Activated CD8-positive, alpha-beta T cell treated with anti-CD3 and anti-CD28 coated beads, Interleukin-2, amount 10 ng/mL, durations not matched to agents 7 days and 5 days (primary cell): ENCODE measurements at regions not wholly inside any gene's neighbourhood (a gene's known extent, or its start where the extent isn't known, plus 50 kb on each side); places are given as distances from the start of the nearest gene placed in this dataset.
"Not testable (repeated sequence)": the region's sequence is repeated elsewhere in the genome, so short reads cannot be mapped to it uniquely, and the experiment has no call there.

ENCODE experiments used
- ATAC-seq: fragments of 150-1000 bp; cut with Tn5 transposase; one replicate; pipeline ENCODE4 v1.10.0; 2021; ENCODE audit warnings: moderate library complexity
- CTCF ChIA-PET: fragments of 350-600 bp; sonication (Branson Sonifier 250); formaldehyde crosslinking; loops from one replicate; lab custom pipeline; 2021; ENCODE audit warnings: antibody characterized with exemption; lab: Charles Lee
- POLR2A ChIA-PET: fragments of 350-600 bp; sonication (Branson Sonifier 250); formaldehyde crosslinking; loops from one replicate; lab custom pipeline; 2021; ENCODE audit warnings: antibody characterized with exemption; lab: Charles Lee
- DNase-seq: peaks from one replicate; pipeline ENCODE4 v3.0.0-alpha.2; 2020
- H3K27ac Mint-ChIP-seq: one replicate; pipeline ENCODE4 v1.8.0; 2021; ENCODE audit warnings: mild to moderate bottlenecking, mixed read lengths
- H3K27me3 Mint-ChIP-seq: one replicate; pipeline ENCODE4 v1.8.0; 2021; ENCODE audit warnings: low read depth, mixed read lengths
- H3K36me3 Mint-ChIP-seq: one replicate; pipeline ENCODE4 v1.8.0; 2021; ENCODE audit warnings: low read depth, mixed read lengths
- H3K4me1 Mint-ChIP-seq: one replicate; pipeline ENCODE4 v1.8.0; 2021; ENCODE audit warnings: low read depth, mixed read lengths
- H3K4me3 Mint-ChIP-seq: one replicate; pipeline ENCODE4 v1.8.0; 2021; ENCODE audit warnings: mild to moderate bottlenecking, mixed read lengths
- H3K9me3 Mint-ChIP-seq: one replicate; pipeline ENCODE4 v1.8.0; 2022; ENCODE audit warnings: mixed read lengths; ENCODE audit not compliant: insufficient read depth

DNA sequence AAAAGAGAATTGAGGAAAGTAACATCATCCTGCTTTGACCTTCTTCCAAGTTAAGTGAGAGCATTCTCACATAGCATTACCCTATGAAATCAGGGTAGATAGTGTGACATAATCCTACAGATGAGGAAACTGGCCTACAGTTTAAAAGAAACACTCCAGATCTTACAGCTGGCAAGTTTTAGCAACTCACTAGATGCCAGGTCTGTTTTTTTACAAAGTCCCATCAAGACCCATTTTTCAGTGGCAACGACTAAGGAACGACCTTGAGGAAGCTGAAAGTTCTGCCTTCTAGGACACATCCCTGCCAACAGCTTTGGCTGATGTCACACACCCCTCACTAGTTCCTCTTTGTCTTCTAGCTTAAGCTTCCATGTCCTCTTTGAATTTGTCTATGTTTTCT is 92.7 kb downstream of the ATP6V0E2 start:
- H3K9me3 Mint-ChIP-seq, H3K27me3 Mint-ChIP-seq, H3K36me3 Mint-ChIP-seq, DNase-seq, H3K27ac Mint-ChIP-seq, CTCF ChIA-PET, ATAC-seq, POLR2A ChIA-PET, H3K4me3 Mint-ChIP-seq: not testable (repeated sequence)
- peaks cover 13% of the 10 kb centered on the region for H3K4me1 Mint-ChIP-seq

DNA sequence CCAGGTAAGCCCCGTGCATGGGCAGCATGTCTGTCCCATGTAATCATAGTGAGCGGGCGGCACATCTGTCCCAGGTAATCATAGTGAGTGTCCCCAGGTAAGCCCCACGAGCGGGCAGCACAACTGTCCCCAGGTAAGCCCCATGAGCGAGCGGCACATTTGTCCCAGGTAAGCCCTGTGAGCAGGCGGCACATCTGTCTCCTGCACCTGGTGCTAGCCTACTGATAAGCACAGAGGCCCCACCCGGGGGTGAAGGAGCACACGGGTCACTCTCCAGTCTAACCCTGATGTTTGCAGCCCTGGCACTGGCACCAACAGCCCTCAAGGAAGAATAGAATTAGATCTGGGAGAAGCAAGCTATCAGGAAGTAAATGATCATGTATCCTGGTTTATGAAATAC is 99.2 kb downstream of the ATP6V0E2 start:
- H3K27ac Mint-ChIP-seq, ATAC-seq, H3K4me1 Mint-ChIP-seq, H3K27me3 Mint-ChIP-seq, H3K4me3 Mint-ChIP-seq, CTCF ChIA-PET, POLR2A ChIA-PET, H3K36me3 Mint-ChIP-seq, H3K9me3 Mint-ChIP-seq, DNase-seq: not testable (repeated sequence)

DNA sequence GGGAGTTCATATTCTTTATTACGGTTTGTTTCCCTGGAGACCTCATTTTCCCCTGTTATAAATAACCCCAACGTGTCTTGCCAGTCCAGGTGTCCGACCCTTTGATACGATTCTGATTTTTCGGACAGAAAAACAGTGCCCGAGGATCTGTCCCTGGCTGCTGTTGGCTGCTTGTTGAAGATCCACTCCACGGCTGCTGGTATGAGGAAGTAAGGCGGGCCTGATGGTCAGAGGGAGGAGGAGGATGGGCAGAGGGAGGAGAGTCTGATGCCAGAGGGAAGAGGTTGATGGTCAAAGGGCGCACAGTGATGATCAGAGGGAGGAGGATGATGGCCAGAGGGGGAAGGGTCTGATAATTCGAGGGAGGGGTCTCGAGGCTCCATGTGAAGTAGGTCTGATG is 99.9 kb downstream of the ATP6V0E2 start:
- H3K9me3 Mint-ChIP-seq, DNase-seq, H3K4me3 Mint-ChIP-seq, H3K27ac Mint-ChIP-seq, H3K27me3 Mint-ChIP-seq, CTCF ChIA-PET, H3K4me1 Mint-ChIP-seq, ATAC-seq, H3K36me3 Mint-ChIP-seq, POLR2A ChIA-PET: not testable (repeated sequence)

DNA sequence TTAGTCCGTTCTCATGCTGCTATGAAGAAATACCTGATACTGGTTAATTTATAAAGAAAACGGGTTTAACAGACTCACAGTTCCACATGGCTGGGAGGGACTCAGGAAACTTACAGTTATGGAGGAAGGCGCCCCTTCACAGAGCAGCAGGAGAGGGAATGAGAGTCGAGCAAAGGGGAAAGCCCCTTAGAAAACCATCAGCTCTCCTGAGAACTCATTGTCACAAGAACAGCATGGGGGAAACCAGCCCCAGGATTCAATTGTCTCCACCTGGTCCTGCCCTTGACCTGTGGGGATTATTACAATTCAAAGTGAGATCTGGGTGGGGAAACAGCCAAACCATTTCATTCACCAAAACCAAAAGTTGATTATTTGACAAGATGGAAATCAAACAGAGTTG is 101.8 kb downstream of the ATP6V0E2 start:
- H3K27ac Mint-ChIP-seq, CTCF ChIA-PET, DNase-seq, POLR2A ChIA-PET, ATAC-seq, H3K4me3 Mint-ChIP-seq, H3K4me1 Mint-ChIP-seq, H3K9me3 Mint-ChIP-seq, H3K36me3 Mint-ChIP-seq: not testable (repeated sequence)
- peaks cover 17% of the 10 kb centered on the region for H3K27me3 Mint-ChIP-seq

DNA sequence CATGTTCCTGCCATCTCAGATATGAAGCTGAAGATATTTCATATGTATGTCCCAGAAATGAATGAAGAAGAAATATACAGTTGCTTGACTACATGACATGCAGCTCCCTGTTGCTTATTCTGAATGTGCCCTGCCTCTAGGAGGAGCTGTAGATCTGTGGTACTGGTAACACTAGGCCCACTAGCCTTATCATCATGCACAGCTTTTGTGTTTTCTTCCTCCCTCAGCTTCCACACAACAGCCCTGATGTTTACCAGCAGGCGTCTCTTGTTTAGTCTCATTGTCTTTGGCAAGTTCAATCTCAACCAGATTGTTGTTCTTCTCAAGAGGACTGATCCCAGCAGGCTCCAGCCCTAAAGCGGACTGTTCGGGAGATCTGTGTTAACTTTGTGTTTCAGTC is 104.8 kb downstream of the ATP6V0E2 start:
- ATAC-seq, H3K4me3 Mint-ChIP-seq, H3K36me3 Mint-ChIP-seq, POLR2A ChIA-PET, CTCF ChIA-PET, DNase-seq, H3K27ac Mint-ChIP-seq, H3K9me3 Mint-ChIP-seq, H3K4me1 Mint-ChIP-seq: not testable (repeated sequence)
- H3K27me3 Mint-ChIP-seq, result peaks cover 19% of the 10 kb centered on the region

DNA sequence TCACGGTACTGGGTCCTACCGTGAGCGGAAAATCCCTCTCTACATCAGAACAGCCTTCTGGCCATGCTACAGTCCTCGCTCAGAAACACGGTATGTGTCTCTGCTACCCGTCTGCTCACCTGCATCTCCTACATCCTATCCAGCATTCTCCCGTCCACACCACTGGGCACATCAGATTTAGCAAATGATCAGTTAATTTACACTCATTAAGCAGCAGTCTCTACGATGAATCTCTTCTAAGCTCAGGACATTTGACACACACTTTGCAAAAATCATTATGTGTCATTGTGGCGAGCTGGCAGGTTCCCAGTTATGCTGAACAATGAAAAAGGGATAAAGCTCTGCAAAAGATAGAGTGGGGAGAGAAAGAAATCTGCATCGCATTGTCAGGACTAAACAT is 105.2 kb downstream of the ATP6V0E2 start:
- H3K4me1 Mint-ChIP-seq, ATAC-seq, H3K27ac Mint-ChIP-seq, DNase-seq, H3K9me3 Mint-ChIP-seq, CTCF ChIA-PET, H3K36me3 Mint-ChIP-seq, H3K4me3 Mint-ChIP-seq, POLR2A ChIA-PET: not testable (repeated sequence)
- peaks cover 20% of the 10 kb centered on the region for H3K27me3 Mint-ChIP-seq

DNA sequence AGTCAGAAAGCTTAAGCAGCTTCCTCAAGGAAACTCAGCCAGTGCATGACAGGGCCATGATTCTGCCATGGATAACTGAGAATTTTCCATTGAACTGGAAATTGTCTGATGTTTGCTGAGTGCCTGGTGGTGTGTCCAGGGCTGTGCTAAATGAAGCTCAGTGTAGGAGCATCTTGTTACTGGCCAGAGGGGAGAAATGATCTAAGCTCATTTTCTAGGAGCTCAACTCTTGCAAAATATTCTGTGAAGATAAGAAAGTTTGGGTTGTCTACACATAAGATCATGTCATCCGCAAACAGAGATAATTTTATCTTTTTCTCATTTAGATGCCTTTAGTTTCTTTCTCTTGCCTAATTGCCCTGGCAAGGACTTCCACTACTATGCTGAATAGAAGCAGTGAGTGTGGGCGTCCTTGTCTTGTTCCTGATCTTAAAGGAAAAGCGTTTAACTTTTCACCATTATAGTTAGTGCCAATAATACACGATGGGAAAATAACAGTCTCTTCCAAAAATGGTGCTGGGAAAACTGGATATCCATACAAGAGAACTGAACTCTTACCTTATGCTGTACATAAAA is 108.9 kb downstream of the ATP6V0E2 start:
- H3K4me1 Mint-ChIP-seq, POLR2A ChIA-PET, H3K4me3 Mint-ChIP-seq, DNase-seq, H3K9me3 Mint-ChIP-seq, ATAC-seq, H3K36me3 Mint-ChIP-seq, H3K27ac Mint-ChIP-seq, CTCF ChIA-PET: not testable (repeated sequence)
- H3K27me3 Mint-ChIP-seq, result peaks cover 15% of the 10 kb centered on the region

DNA sequence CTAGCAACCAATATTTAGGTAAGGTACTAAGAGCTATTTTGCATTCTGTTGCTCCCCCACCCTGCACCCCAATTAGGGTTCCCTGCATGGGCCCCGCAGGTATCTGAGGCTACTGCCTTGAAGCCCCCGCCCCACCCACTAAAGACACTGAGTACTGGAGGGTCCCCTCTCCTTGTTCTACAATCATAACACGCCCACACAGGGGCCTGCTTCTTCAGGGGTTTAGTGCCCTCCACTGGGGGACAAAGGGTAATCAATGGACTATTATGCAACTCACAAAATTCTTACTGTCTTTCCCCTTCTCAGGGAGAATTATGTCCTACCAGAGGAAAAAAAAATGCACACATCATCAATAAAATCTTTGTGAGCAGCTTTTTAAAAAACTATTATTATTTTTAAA is 113.1 kb downstream of the ATP6V0E2 start:
- CTCF ChIA-PET, H3K4me1 Mint-ChIP-seq, POLR2A ChIA-PET, ATAC-seq, H3K27ac Mint-ChIP-seq, H3K4me3 Mint-ChIP-seq, DNase-seq, H3K36me3 Mint-ChIP-seq, H3K9me3 Mint-ChIP-seq: not testable (repeated sequence)
- H3K27me3 Mint-ChIP-seq, result peaks cover 11% of the 10 kb centered on the region

DNA sequence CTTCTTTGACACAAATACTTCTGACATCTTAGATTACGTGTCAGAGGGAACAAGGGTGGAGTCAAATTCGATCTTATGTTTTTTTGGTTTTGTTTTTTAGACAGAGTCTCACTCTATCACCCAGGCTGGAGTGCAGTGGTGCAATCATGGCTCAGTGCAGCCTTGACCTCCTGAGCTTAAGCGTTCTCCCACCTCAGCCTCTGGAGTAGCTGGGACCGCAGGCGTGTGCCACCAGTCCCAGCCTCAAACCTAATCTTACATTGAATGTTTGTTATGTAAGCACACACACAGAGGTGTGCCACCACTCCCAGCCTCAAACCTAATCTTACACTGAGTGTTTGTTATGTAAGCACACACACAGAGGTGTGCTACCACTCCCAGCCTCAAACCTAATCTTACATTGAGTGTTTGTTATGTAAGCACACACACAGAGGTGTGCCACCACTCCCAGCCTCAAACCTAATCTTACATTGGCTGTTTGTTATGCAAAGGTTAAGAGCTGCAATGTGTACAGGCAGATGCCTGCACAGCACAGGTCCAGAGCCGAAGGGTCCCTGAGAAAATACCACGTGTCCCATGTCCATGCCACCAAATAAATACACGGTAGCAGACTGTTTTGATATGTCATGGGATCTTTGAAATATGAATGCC is 118.0 kb downstream of the ATP6V0E2 start:
- H3K9me3 Mint-ChIP-seq, H3K36me3 Mint-ChIP-seq, H3K4me1 Mint-ChIP-seq, CTCF ChIA-PET, ATAC-seq, DNase-seq, H3K27ac Mint-ChIP-seq, H3K4me3 Mint-ChIP-seq, POLR2A ChIA-PET, H3K27me3 Mint-ChIP-seq: not testable (repeated sequence)

DNA sequence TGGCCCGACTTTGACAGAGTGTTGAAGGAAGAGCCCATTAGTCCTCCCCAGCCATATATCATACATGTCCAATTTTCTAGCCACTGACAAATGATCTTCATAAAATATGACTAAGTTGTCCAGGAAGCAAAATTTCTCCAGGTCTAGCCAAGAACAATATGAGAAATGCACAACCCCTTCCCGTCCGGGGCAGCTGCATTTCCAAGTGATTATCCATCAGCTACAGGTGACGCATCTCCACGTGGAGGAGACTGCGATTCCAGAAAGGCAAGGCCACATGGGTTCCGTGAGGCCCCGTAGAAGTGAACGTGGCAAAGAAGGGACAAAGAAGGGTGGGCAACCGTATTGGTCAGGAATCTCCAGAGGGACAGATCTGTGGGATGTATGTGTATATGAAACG is 118.6 kb downstream of the ATP6V0E2 start:
- H3K4me3 Mint-ChIP-seq, H3K27me3 Mint-ChIP-seq, H3K9me3 Mint-ChIP-seq, ATAC-seq, DNase-seq, POLR2A ChIA-PET, H3K36me3 Mint-ChIP-seq, H3K4me1 Mint-ChIP-seq, H3K27ac Mint-ChIP-seq, CTCF ChIA-PET: not testable (repeated sequence)

DNA sequence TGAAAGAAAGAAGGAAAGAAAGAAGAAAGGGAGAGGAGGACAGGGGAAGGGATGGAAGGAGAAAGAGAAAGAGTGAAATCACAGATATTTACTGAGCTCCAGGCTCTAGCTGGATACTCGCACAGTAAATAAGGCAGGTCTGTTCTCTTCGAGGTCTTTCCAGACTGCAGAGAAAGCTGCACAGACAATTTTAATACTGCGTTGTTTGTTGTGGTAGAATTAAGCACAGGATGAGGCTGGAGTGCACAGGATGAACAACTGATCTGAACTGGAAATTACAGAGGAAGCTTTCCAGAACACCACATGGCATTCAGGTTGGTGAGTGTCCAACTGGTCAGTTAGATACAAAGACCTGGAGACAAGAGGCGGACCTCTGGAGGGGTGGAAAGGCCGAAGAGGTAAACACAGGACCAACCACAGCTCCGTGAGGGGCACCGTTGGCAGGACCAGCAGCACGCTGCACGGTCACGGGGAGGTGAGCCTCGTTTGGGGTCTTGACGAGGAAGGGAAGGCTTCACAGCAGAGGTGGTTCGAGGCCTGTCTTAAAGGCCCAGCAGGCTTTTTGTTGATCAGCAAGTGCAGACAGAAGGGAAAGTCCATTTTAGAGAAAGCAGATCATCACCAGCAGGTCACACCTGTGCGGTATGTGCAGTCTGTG is 121.7 kb downstream of the ATP6V0E2 start:
- DNase-seq, H3K36me3 Mint-ChIP-seq, CTCF ChIA-PET, H3K27me3 Mint-ChIP-seq, ATAC-seq, H3K4me3 Mint-ChIP-seq, H3K27ac Mint-ChIP-seq, H3K4me1 Mint-ChIP-seq, POLR2A ChIA-PET, H3K9me3 Mint-ChIP-seq: not testable (repeated sequence)

DNA sequence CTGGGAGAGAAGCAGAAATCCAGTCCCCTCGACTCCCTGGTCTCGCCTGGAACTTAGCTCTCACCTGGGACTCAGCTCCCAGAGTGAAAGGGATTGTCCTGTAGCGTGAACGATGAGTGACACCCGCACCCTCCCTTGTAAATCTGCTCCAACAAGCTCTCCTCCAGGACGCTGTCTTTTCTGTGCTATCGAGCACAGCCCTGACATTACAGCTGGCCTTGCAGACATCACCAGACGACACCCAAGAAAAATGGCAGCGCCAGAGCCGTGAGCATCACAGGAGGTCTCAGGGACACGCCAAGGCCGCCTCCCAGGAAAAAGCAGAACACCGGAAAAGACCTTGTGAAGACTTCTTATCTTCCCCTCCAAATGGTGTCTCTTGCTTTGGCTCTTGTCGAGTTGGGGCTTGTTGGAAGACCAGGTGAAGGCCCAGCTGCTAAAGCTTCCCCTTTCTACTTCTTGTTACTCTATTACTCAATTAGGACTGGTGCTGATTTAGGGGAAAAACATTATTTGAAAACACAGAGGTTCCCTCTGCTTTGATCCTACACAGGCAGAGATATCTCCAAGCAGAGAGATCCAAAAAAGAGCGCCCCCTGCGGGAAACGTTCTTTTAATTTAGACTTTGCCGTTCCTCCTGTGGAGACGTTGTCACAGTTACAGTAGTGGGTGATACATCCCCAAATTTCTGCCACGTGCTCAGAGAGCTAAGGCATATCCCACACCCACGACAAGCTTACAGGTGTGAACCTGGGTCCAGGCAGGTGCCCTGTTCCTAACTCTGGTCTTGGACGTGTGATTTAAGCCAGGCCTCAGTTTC is 127.2 kb downstream of the ATP6V0E2 start:
- peak; percentile 44 for DNase-seq
- H3K4me3 Mint-ChIP-seq, CTCF ChIA-PET, H3K4me1 Mint-ChIP-seq, H3K9me3 Mint-ChIP-seq, POLR2A ChIA-PET, H3K27me3 Mint-ChIP-seq, ATAC-seq, H3K36me3 Mint-ChIP-seq, H3K27ac Mint-ChIP-seq: not testable (repeated sequence)
